Astrocyte (in vitro differentiated cells and primary cell): ENCODE measurements at regions not wholly inside any gene's neighbourhood (a gene's known extent, or its start where the extent isn't known, plus 50 kb on each side); places are given as distances from the start of the nearest gene placed in this dataset.

Experiments
- DNase-seq: peaks from one replicate; pipeline ENCODE4 v3.0.0-alpha.2; 2010; ENCODE audit warnings: low read depth
- FAIRE-seq: peaks from 2 replicates; lab custom pipeline; 2011; peaks lifted over from hg19 to GRCh38; lab: Jason Lieb, UNC
- H2AFZ ChIP-seq: 2 replicates; pipeline ENCODE4 v1.6.0; 2012; ENCODE audit warnings: low read depth, low read length, inconsistent platforms
- H3K27ac ChIP-seq: 2 replicates; pipeline ENCODE4 v1.5.1; 2011; ENCODE audit warnings: low read depth, low read length, inconsistent platforms
- H3K27me3 ChIP-seq: 2 replicates; pipeline ENCODE4 v1.6.0; 2011; ENCODE audit warnings: low read length, inconsistent platforms; ENCODE audit not compliant: insufficient read depth
- H3K36me3 ChIP-seq: 2 replicates; pipeline ENCODE4 v1.5.1; 2011; ENCODE audit warnings: low read length, inconsistent platforms; ENCODE audit not compliant: insufficient read depth
- H3K4me1 ChIP-seq: 2 replicates; pipeline ENCODE4 v1.5.1; 2011; ENCODE audit warnings: low read length, inconsistent platforms; ENCODE audit not compliant: insufficient read depth
- H3K4me2 ChIP-seq: 2 replicates; pipeline ENCODE4 v1.6.0; 2012; ENCODE audit warnings: low read length, inconsistent platforms
- H3K4me3 ChIP-seq: 2 replicates; pipeline ENCODE4 v1.5.1; 2011; ENCODE audit warnings: low read depth, mild to moderate bottlenecking, low read length, inconsistent platforms; ENCODE audit not compliant: insufficient read depth
- H3K79me2 ChIP-seq: 2 replicates; pipeline ENCODE4 v1.6.0; 2012; ENCODE audit warnings: mild to moderate bottlenecking, low read length, inconsistent platforms; ENCODE audit not compliant: insufficient read depth
- H3K9ac ChIP-seq: 2 replicates; pipeline ENCODE4 v1.6.0; 2012; ENCODE audit warnings: mild to moderate bottlenecking, low read length, inconsistent platforms
- H3K9me3 ChIP-seq: 2 replicates; pipeline ENCODE4 v1.5.1; 2012; ENCODE audit warnings: low read depth, mild to moderate bottlenecking, low read length, inconsistent platforms; ENCODE audit not compliant: insufficient read depth
- H4K20me1 ChIP-seq: 2 replicates; pipeline ENCODE4 v1.6.0; 2012; ENCODE audit warnings: low read length, inconsistent platforms; ENCODE audit not compliant: insufficient read depth
- H3K27ac Mint-ChIP-seq: one replicate; pipeline ENCODE4 v1.8.0; 2021; ENCODE audit warnings: mild to moderate bottlenecking, mixed read lengths; ENCODE audit not compliant: unreplicated experiment
- H3K27me3 Mint-ChIP-seq: one replicate; pipeline ENCODE4 v1.8.0; 2021; ENCODE audit warnings: low read depth, mixed read lengths; ENCODE audit not compliant: unreplicated experiment
- H3K36me3 Mint-ChIP-seq: one replicate; pipeline ENCODE4 v1.8.0; 2021; ENCODE audit warnings: low read depth, mixed read lengths; ENCODE audit not compliant: unreplicated experiment
- H3K4me1 Mint-ChIP-seq: one replicate; pipeline ENCODE4 v1.8.0; 2021; ENCODE audit warnings: low read depth, mixed read lengths; ENCODE audit not compliant: unreplicated experiment
- H3K4me3 Mint-ChIP-seq: one replicate; pipeline ENCODE4 v1.8.0; 2021; ENCODE audit warnings: mild to moderate bottlenecking, moderate library complexity, mixed read lengths; ENCODE audit not compliant: unreplicated experiment
- H3K9me3 Mint-ChIP-seq: one replicate; pipeline ENCODE4 v1.8.0; 2021; ENCODE audit warnings: mild to moderate bottlenecking, mixed read lengths; ENCODE audit not compliant: unreplicated experiment
- CTCF ChIP-seq: IDR thresholded peaks from 2 replicates; pipeline ENCODE4 v1.5.1; 2011; ENCODE audit warnings: low read depth, mild to moderate bottlenecking, inconsistent platforms, low read length, moderate library complexity; ENCODE audit not compliant: insufficient read depth
- EZH2 ChIP-seq: IDR thresholded peaks from 2 replicates; pipeline ENCODE4 v1.6.1; 2012; ENCODE audit warnings: mild to moderate bottlenecking, low read length, inconsistent platforms; ENCODE audit not compliant: insufficient read depth

GRCh38 chr13:31385540-31385939 lies 185.8 kb downstream of the B3GLCT start:
- no peaks in the 10 kb centered on the region for H3K9me3 ChIP-seq
- H3K79me2 ChIP-seq: no peaks in the 10 kb centered on the region
- no peak overlapping the region for H3K4me2 ChIP-seq
- no peaks in the 10 kb centered on the region for H4K20me1 ChIP-seq
- no peaks in the 10 kb centered on the region for H3K4me1 ChIP-seq
- DNase-seq (no peak), FAIRE-seq (no peak)
- no peaks in the 10 kb centered on the region for H3K4me1 Mint-ChIP-seq
- no peaks in the 10 kb centered on the region for H3K27me3 Mint-ChIP-seq
- no peak overlapping the region for H3K27ac Mint-ChIP-seq
- TF ChIP-seq EZH2: no peak
- no peaks in the 10 kb centered on the region for H3K36me3 ChIP-seq
- no peaks in the 10 kb centered on the region for H3K9me3 Mint-ChIP-seq
- H3K27ac ChIP-seq: no peak overlapping the region
- H3K4me3 ChIP-seq: no peak overlapping the region
- H3K9ac ChIP-seq: no peak overlapping the region
- H2AFZ ChIP-seq: no peak overlapping the region
- no peaks in the 10 kb centered on the region for H3K36me3 Mint-ChIP-seq
- no peak overlapping the region for H3K4me3 Mint-ChIP-seq
- H3K27me3 ChIP-seq: no peaks in the 10 kb centered on the region

GRCh38 chr13:31394506-31394905 lies 194.7 kb downstream of the B3GLCT start:
- no peak for TF ChIP-seq CTCF
- no peak for TF ChIP-seq EZH2
- Mint-ChIP-seq H3K27ac (no peak overlapping the region), H3K27me3 (peaks cover 2% of the 10 kb centered on the region), H3K4me1 (peaks cover 8% of the 10 kb centered on the region), H3K9me3 (peaks cover 9% of the 10 kb centered on the region), H3K4me3 (no peak overlapping the region), H3K36me3 (no peaks in the 10 kb centered on the region)
- H3K9me3 ChIP-seq: no peaks in the 10 kb centered on the region
- DNase-seq (peak; percentile 68), FAIRE-seq (no peak)
- H3K4me3 ChIP-seq: no peak overlapping the region
- no peaks in the 10 kb centered on the region for H3K27me3 ChIP-seq
- H4K20me1 ChIP-seq: no peaks in the 10 kb centered on the region
- H3K9ac ChIP-seq: no peak overlapping the region
- no peaks in the 10 kb centered on the region for H3K36me3 ChIP-seq
- no peak overlapping the region for H3K27ac ChIP-seq
- no peak overlapping the region for H2AFZ ChIP-seq
- H3K4me2 ChIP-seq: no peak overlapping the region
- H3K4me1 ChIP-seq: no peaks in the 10 kb centered on the region
- H3K79me2 ChIP-seq: no peaks in the 10 kb centered on the region

GRCh38 chr13:31395090-31395489 lies 195.3 kb downstream of the B3GLCT start:
- Mint-ChIP-seq H3K27me3 (peaks cover 2% of the 10 kb centered on the region), H3K4me3 (no peak overlapping the region), H3K27ac (no peak overlapping the region), H3K4me1 (peaks cover 8% of the 10 kb centered on the region), H3K36me3 (no peaks in the 10 kb centered on the region), H3K9me3 (peaks cover 9% of the 10 kb centered on the region)
- Histone ChIP-seq H2AFZ (no peak overlapping the region), H3K4me1 (no peaks in the 10 kb centered on the region), H3K79me2 (no peaks in the 10 kb centered on the region), H3K4me2 (no peak overlapping the region), H3K4me3 (no peak overlapping the region), H3K27ac (no peak overlapping the region), H3K9me3 (no peaks in the 10 kb centered on the region), H3K9ac (no peak overlapping the region), H3K27me3 (no peaks in the 10 kb centered on the region), H3K36me3 (no peaks in the 10 kb centered on the region), H4K20me1 (no peaks in the 10 kb centered on the region)
- TF ChIP-seq EZH2 (no peak), CTCF (no peak)
- FAIRE-seq (no peak), DNase-seq (no peak)
